CD4-positive, alpha-beta T cell treated with Interferon alpha-2 for 1 hour (primary cell): ENCODE measurements at regions not wholly inside any gene's neighbourhood (a gene's known extent, or its start where the extent isn't known, plus 50 kb on each side); places are given as distances from the start of the nearest gene placed in this dataset.
"Not testable (repeated sequence)": the region's sequence is repeated elsewhere in the genome, so short reads cannot be mapped to it uniquely, and the experiment has no call there.

Experiments used
- DNase-seq, 2 donors: peaks; one replicate each; pipeline ENCODE4 v3.0.0-alpha.2; 2020 to 2022

DNA sequence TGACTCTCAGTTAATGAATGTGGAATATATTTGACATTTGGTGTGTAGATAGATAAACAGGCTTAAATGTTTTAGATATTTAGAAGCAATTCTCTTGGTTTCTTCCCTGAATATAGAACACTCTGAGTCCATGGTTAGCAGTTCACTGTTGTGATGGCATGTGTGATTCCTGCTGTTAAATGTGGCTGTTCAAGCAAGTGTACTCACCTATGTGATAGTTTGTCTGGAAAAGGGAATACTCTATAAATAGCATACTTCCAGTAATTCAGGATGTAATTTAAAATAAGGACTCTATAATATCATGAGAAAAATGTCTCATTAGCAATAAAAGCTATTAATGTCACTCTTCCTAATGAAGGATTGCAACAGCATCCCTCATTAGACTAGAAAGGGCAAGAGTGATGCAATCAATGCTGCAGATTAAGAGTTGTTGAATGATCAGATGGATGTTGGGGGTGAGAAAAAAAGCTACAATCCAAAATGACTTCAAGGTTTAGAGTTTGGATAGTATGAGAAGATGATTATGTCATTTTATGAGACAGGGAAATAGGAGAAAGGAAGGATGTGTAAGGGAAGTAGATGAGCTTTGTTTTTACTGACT, 201.8 kb upstream of the WDFY3 start:
- no peak for DNase-seq

- DNase-seq: no peak
These were observed 203.8 kb upstream of the WDFY3 start for GRCh38 chr4:85170241-85170640.

GRCh38 chr4:85175190-85175589, 208.7 kb upstream of the WDFY3 start:
- no peak for DNase-seq

- DNase-seq: no peak
These were observed 210.6 kb upstream of the WDFY3 start for GRCh38 chr4:85177092-85177491.

GRCh38 chr4:85177679-85178078, 211.2 kb upstream of the WDFY3 start:
- no peak for DNase-seq

GRCh38 chr4:85180533-85180932, 214.0 kb upstream of the WDFY3 start:
- no peak for DNase-seq

DNA sequence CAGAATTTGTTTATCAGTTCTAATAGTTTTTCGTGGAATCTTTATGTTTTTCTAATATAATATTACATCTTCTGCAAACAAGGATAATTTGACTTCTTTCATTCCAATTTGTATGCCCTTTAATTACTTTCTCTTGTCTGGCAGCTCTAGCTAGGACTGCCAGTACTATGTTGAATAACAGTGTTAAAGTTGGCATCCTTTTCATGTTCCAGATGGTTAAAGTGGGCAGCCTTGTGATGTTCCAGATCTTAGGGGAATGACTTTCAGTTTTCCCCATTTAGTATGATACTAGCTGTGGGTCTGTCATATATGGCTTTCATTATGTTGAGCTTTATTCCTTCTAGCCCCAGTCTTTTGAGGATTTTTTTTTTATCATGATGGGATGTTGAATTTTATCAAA, 220.6 kb upstream of the WDFY3 start:
- DNase-seq: no peak

DNA sequence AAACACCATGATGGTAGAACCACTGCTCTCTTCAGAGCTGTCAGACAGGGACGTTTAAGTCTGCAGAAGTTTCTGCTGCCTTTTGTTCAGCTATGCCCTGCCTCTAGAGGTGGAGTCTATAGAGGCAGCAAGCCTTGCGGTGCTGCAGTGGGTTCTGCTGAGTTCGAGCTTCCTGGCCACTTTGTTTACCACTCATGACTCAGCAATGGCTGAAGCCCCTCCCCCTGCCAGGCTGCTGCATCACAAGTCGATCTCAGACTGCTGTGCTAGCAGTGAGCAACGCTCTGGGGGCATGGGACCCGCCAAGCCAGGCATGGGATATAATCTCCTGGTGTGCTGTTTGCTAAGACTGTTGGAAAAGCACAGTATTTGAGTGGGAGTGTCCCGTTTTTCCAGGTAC, 229.5 kb upstream of the WDFY3 start:
- DNase-seq: not testable (repeated sequence)

- DNase-seq: no peak
These were observed 233.6 kb upstream of the WDFY3 start for GRCh38 chr4:85200106-85200505.

DNA sequence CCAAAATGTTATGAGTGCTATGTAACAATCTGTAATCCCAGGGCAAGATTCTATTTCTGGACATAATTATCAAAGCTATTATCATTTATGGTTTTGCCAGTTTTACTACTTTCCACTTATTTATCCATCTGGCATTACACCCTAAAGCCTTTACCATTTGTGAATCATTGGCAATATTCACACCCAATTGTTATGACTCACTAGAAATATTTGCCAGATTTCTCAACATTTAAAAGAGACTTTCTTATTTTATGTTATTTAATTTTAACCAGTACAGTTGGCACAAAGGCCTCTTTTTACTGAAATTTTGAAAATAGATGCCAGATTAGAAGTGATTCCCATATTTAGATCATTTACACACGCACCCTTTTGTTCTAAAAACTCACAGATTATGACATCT, 242.7 kb upstream of the WDFY3 start:
- no peak for DNase-seq

DNA sequence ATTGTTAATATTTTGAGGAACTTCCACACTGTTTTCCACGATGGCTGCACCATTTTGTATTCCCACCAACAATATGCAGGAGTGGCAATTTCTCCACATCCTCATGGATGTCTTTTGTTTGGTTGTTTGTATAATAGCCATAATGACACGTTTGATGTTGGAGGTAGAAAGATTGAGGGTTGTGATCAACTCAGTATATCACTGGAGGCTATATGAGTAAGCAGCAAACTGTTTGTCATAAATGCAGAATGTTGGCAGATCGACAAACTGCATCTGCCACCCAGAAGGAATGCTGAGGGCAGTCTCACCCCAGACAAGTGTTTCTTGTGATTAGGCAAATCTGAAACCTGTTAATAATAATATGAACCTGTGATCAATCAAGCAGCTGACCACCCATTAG, 243.9 kb upstream of the WDFY3 start:
- no peak for DNase-seq

GRCh38 chr4:85216571-85216970, 250.1 kb upstream of the WDFY3 start:
- DNase-seq: not testable (repeated sequence)

DNA sequence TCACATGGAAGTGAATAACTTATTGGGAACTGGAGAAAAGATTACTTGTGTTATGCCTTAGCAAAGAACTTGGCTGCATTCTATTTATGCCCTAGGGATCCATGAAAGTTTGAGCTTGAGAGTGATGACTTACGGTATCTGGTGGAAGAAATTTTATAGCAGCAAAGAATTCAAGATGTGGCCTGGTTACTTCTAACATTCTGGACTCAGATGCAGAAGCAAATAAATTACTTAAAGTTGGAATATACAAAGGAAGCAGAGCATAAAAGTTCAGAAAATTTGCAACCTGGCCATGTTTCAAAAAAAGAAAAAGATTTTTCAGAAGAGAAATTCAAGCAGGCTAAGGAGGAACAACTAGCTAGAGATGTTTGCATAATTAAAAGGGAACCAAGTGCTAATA, 252.3 kb upstream of the WDFY3 start:
- DNase-seq: no peak

- DNase-seq: no peak
These were observed 253.3 kb upstream of the ARHGAP24 start for GRCh38 chr4:85221606-85222005.

DNA sequence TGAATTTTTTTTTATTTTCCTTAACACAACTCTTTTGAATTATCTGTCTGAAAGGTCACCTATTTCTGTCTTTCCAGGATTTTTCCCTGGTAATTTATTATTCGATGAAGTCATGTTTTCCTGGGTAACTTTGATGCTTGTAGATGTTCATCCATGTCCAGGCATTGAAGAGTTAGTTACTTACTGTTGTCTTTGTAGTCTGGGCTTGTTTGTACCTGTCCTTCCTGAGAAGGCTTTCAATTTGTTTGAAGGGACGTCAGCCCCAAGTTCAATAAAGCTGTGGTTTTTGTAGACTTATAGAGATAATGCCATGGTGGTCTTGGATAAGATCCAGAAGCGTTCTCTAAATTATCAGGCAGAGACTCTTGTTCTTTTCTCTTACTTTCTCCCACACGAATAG, 252.4 kb upstream of the ARHGAP24 start:
- no peak for DNase-seq

DNA sequence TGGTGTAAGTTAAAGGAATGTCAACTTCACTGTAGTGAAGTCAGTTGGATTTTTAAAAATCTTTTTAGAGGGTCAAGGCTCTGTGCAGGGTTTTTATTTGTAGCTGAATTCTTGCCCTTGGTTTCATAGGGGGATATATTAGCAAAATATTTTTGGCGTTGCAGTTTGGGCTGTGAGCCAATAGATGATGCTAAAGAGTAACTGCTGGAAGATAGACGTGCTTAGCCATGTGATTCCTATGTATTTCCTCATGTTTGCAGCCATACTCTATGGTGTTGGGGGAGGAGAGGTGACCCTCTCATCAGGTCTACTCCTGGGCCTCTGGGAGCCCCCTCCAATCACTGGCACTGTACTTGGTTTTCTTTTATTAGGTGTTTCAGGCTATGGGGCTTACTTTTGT, 246.7 kb upstream of the ARHGAP24 start:
- no peak for DNase-seq

DNA sequence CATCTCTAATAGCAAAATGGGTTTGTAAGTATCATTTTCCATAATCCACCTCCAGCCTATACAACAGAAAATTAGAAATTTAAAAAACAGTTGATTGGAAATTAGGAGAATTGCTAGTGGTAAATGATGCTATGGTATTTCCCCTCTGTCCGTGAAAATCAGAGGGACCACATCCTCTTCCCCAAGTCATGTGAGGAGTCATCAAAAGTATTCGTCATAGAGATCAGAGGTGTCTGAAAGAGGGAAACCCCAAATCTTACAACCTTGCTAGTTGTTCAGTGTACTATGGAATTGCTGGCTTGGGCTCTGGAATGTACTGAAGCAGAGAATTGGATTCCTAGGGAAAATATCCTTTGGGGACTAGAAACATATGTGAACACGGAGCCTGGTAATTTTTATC, 241.4 kb upstream of the ARHGAP24 start:
- no peak for DNase-seq

DNA sequence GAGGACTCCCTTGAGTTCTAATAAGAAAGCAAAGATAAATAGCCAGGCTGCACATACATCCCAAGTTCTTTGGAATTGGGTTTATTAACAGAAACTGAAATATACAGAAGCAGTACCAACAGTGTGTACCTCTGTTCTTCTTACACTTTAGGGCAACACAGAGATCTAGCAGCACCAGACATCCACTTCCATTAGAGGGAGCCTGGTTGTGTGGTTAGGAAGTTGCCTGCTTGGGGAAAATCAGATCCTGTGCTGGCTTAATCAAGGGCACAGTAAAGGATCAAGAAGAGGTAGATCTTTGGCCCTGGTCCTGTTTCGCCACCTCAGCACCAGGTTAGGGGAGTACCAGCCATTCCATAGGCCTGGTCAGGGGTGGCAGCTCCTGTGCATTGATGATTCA, 231.1 kb upstream of the ARHGAP24 start:
- DNase-seq: no peak

DNA sequence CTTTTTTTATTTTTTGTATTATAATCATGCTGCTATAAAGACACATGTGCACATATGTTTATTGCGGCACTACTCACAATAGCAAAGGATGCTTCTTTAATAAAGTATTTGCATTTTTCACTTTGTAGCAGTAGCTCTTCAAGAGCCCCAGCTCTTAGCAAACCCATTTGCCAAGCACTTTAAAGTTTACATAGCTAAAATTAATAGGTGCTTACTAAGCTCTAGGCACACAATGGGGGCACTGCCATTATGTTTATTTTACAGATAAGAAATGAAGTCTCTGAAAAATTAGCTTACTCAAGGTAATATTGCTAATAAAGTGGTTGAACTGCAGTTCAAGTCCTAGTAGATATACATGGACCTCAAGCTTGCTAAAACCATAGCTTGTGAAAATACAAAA, 230.3 kb upstream of the ARHGAP24 start:
- no peak for DNase-seq

DNA sequence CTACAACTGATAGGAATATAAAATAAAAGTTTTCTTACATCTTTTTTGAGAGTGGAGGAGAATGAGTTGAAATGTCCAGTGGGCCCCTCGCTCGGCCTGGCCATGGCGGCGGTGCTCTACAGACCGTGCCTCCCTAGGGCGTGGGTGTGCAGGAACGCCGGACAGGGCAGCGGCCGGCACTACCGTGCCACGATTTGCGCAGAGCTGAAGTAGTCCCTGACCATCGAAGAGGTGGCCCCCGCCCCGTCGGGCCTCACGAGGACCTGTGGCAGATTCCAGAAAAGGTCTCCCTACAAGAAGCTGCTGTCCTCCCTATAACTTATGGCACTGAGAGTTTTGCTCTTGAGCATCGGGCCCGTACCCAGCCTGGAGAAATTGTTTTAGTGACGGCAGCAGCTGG, 228.9 kb upstream of the ARHGAP24 start:
- no peak for DNase-seq

DNA sequence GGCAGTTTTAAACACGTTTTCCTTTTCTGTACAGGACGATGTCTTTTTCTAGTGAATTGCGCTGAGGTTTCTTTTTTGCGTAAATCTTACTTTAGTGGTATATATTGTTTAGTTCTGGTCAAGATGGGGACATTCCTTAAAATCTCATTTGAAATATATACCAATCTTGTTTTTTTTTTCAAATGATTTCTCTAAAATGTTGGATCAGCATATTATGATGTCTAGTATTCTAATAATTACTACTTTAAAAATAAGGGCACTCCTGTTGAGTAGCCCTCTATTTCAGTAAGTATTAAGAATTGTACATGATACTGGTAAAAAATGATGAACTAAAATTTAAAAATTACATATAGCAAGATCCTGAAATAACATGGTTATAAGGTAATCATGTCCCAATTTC, 224.1 kb upstream of the ARHGAP24 start:
- no peak for DNase-seq

GRCh38 chr4:85257817-85258370, 217.1 kb upstream of the ARHGAP24 start:
- no peak for DNase-seq

- no peak for DNase-seq
These were observed 214.9 kb upstream of the ARHGAP24 start for GRCh38 chr4:85260064-85260463.

- no peak for DNase-seq
These were observed 209.7 kb upstream of the ARHGAP24 start for GRCh38 chr4:85265234-85265633.

- DNase-seq: no peak
These were observed 206.8 kb upstream of the ARHGAP24 start for GRCh38 chr4:85268188-85268587.
